Psoas muscle (tissue), 7 donors: ENCODE measurements at regions not wholly inside any gene's neighbourhood (a gene's known extent, or its start where the extent isn't known, plus 50 kb on each side); places are given as distances from the start of the nearest gene placed in this dataset.

ENCODE experiments used
- ATAC-seq, 4 donors: fragments of 200-7000 bp; cut with Tn5 transposase; one replicate each; pipeline ENCODE4 v1.9.1; 2020; ENCODE audit warnings: moderate library complexity in 3 of 4, mild to moderate bottlenecking in 2 of 4
- DNase-seq, 2 donors: peaks; one replicate each; pipeline ENCODE4 v3.0.0-alpha.2; 2020
- H3K27ac ChIP-seq: fragments of 200-600 bp; one replicate; pipeline ENCODE4 v1.8.0; 2022
- H3K27me3 ChIP-seq, 3 donors: fragments of 200-600 bp in 1 of 3; one replicate each; pipeline versions ENCODE4 v1.6.1 to v1.8.0; 2013 to 2022; ENCODE audit warnings: low read length in 2 of 3, mild to moderate bottlenecking in 2 of 3, moderate library complexity in 1 of 3; ENCODE audit not compliant: insufficient read depth in 3 of 3
- H3K36me3 ChIP-seq, 2 donors: fragments of 200-600 bp in 1 of 2; one replicate each; pipeline versions ENCODE4 v1.6.1 to v1.8.0; 2013 to 2022; ENCODE audit warnings: low read depth in 1 of 2, mild to moderate bottlenecking in 1 of 2, moderate library complexity in 1 of 2; ENCODE audit not compliant: insufficient read depth in 1 of 2
- H3K4me1 ChIP-seq: fragments of 200-600 bp; one replicate; pipeline ENCODE4 v1.8.0; 2022
- H3K4me3 ChIP-seq: fragments of 200-600 bp; one replicate; pipeline ENCODE4 v1.8.0; 2022; ENCODE audit warnings: mild to moderate bottlenecking
- H3K9me3 ChIP-seq: fragments of 200-600 bp; one replicate; pipeline ENCODE4 v1.8.0; 2022
- CTCF ChIP-seq: fragments of 200-600 bp; IDR thresholded peaks from one replicate; pipeline ENCODE4 v1.8.0; 2022; ENCODE audit warnings: antibody characterized with exemption
- WGBS, 3 donors: extraction: QIAGEN DNeasy Blood & Tissue Kit; methylation state at CpG; one replicate each; pipeline versions ENCODE4 v1.1.6 to v1.1.7; 2013; 5-methylcytosine and 5-hydroxymethylcytosine counted together
- intact Hi-C, 2 donors: fragments of 100-400 bp; cut with DNase I; formaldehyde crosslinking; loops; one replicate each; pipeline versions ENCODE4 v1.11.0 to v1.14.2; 2022
- donor health status: healthy with polysubstance abuse.
- donor health status: DM: no; HTN: no; CAD: no; lungs with moderate emphysema.
- donor health status: Bipolar disorder and iron deficiency.
- donor health status: healthy.
- donor health status: DM: yes; HTN: yes; CAD: no.
- donor health status: DM: no; HTN: no; CAD: no.
- donor health status: DM: yes; HTN: yes; CAD: no.

GRCh38 chr13:22648320-22648801 is 532.4 kb upstream of the SGCG start:
- ATAC-seq (no peak), DNase-seq (no peak)
- H3K4me1 ChIP-seq: no peaks in the 10 kb centered on the region
- no peak overlapping the region for H3K27ac ChIP-seq
- H3K36me3 ChIP-seq: no peaks in the 10 kb centered on the region
- no peak for TF ChIP-seq CTCF
- H3K9me3 ChIP-seq: no peaks in the 10 kb centered on the region
- WGBS, 3 donors: 32 to 37% (median 32%) methylated on average over 7 of the region's 7 CpGs
- intact Hi-C loops: no loop called here
- H3K27me3 ChIP-seq: no peaks in the 10 kb centered on the region
- no peak overlapping the region for H3K4me3 ChIP-seq

- Histone ChIP-seq H3K4me1 (no peaks in the 10 kb centered on the region), H3K27me3 (no peaks in the 10 kb centered on the region), H3K4me3 (no peak overlapping the region), H3K9me3 (no peaks in the 10 kb centered on the region), H3K36me3 (no peaks in the 10 kb centered on the region), H3K27ac (no peak overlapping the region)
- ATAC-seq (no peak), DNase-seq (no peak)
- TF ChIP-seq CTCF: no peak
- intact Hi-C loops: no loop called here
- 55 to 62% (median 61%) methylated on average over 8 of the region's 8 CpGs for WGBS, 3 donors
Observed at GRCh38 chr13:22652796-22653195, 528.0 kb upstream of the SGCG start.

GRCh38 chr13:22653866-22654265 is 526.9 kb upstream of the SGCG start:
- WGBS, 3 donors: 46 to 54% (median 48%) methylated on average over 4 of the region's 4 CpGs

GRCh38 chr13:22655106-22655852 is 525.5 kb upstream of the SGCG start:
- intact Hi-C loops: no loop called here

More at GRCh38 chr13:22653866-22654265, 526.9 kb upstream of the SGCG start:
- no peak overlapping the region for H3K27ac ChIP-seq
- no peaks in the 10 kb centered on the region for H3K27me3 ChIP-seq
- H3K4me3 ChIP-seq: no peak overlapping the region
- DNase-seq: no peak
- no peaks in the 10 kb centered on the region for H3K36me3 ChIP-seq
- intact Hi-C loops: no loop called here
- ATAC-seq: no peak
- no peaks in the 10 kb centered on the region for H3K9me3 ChIP-seq
- TF ChIP-seq CTCF: no peak
- no peaks in the 10 kb centered on the region for H3K4me1 ChIP-seq

More at GRCh38 chr13:22655106-22655852, 525.5 kb upstream of the SGCG start:
- H3K27me3 ChIP-seq: no peaks in the 10 kb centered on the region
- H3K27ac ChIP-seq: no peak overlapping the region
- ATAC-seq (no peak), DNase-seq (no peak)
- no peak overlapping the region for H3K4me3 ChIP-seq
- H3K9me3 ChIP-seq: no peaks in the 10 kb centered on the region
- H3K4me1 ChIP-seq: no peaks in the 10 kb centered on the region
- H3K36me3 ChIP-seq: no peaks in the 10 kb centered on the region
- TF ChIP-seq CTCF: no peak
- 47 to 59% (median 49%) methylated on average over 5 of the region's 5 CpGs for WGBS, 3 donors
